WTC11 (cell line): ENCODE measurements at regions not wholly inside any gene's neighbourhood (a gene's known extent, or its start where the extent isn't known, plus 50 kb on each side); places are given as distances from the start of the nearest gene placed in this dataset.

Experiments
- ATAC-seq: fragments of 200-7000 bp; cut with Tn5 transposase; 2 replicates; pipeline ENCODE4 v1.10.0; 2021; ENCODE audit warnings: mild to moderate bottlenecking, moderate library complexity
- CTCF ChIA-PET: fragments of 300-600 bp; sonication (Branson Sonifier 250); formaldehyde crosslinking; loops from one replicate; lab custom pipeline; 2021; ENCODE audit warnings: antibody characterized with exemption; lab: Charles Lee
- POLR2A ChIA-PET: fragments of 350-600 bp; sonication (Branson Sonifier 250); formaldehyde crosslinking; loops from one replicate; lab custom pipeline; 2021; ENCODE audit warnings: antibody characterized with exemption; lab: Charles Lee
- DNase-seq: peaks from one replicate; pipeline ENCODE4 v3.0.0; 2021; ENCODE audit warnings: low spot score
- H3K27ac Mint-ChIP-seq: 2 replicates; pipeline ENCODE4 v1.8.0; 2021; ENCODE audit warnings: mixed read lengths
- H3K27me3 Mint-ChIP-seq: 2 replicates; pipeline ENCODE4 v1.8.0; 2021; ENCODE audit warnings: low read depth, mild to moderate bottlenecking, moderate library complexity, mixed read lengths
- H3K36me3 Mint-ChIP-seq: 2 replicates; pipeline ENCODE4 v1.8.0; 2021; ENCODE audit warnings: mixed read lengths
- H3K4me1 Mint-ChIP-seq: 2 replicates; pipeline ENCODE4 v1.8.0; 2022; ENCODE audit warnings: mixed read lengths
- H3K4me3 Mint-ChIP-seq: 2 replicates; pipeline ENCODE4 v1.8.0; 2021; ENCODE audit warnings: mild to moderate bottlenecking, moderate library complexity, mixed read lengths
- H3K9me3 Mint-ChIP-seq: 2 replicates; pipeline ENCODE4 v1.8.0; 2021; ENCODE audit warnings: mixed read lengths
- EMX1 ChIP-seq: fragments of 250-450 bp; sonication (Bioruptor Pico); IDR thresholded peaks from 2 replicates; pipeline ENCODE4 v1.8.0; 2021; ENCODE audit warnings: mild to moderate bottlenecking
- GTF2I ChIP-seq: fragments of 250-450 bp; sonication (Bioruptor Pico); conservative IDR thresholded peaks from 2 replicates; pipeline ENCODE4 v1.4.0; 2021; ENCODE audit warnings: mild to moderate bottlenecking
- TCF7 ChIP-seq: sonication (generic); formaldehyde crosslinking; IDR thresholded peaks from 2 replicates; pipeline ENCODE4 v1.8.0; 2022; ENCODE audit warnings: mild to moderate bottlenecking, low read depth, missing genetic modification reagents, moderate library complexity
- USF2 ChIP-seq: sonication (generic); formaldehyde crosslinking; IDR thresholded peaks from 2 replicates; pipeline ENCODE4 v1.8.1; 2023; ENCODE audit warnings: mild to moderate bottlenecking, missing genetic modification reagents, moderate library complexity
- ZBTB21 ChIP-seq: sonication (generic); formaldehyde crosslinking; IDR thresholded peaks from 2 replicates; pipeline ENCODE4 v1.8.1; 2023; ENCODE audit warnings: mild to moderate bottlenecking, missing genetic modification reagents, borderline replicate concordance
- ZNF138 ChIP-seq: sonication (generic); formaldehyde crosslinking; conservative IDR thresholded peaks from 2 replicates; pipeline ENCODE4 v1.8.1; 2022; ENCODE audit warnings: mild to moderate bottlenecking, moderate library complexity, missing genetic modification reagents
- ZNF232 ChIP-seq: sonication (generic); formaldehyde crosslinking; IDR thresholded peaks from 2 replicates; pipeline ENCODE4 v1.8.0; 2022; ENCODE audit warnings: mild to moderate bottlenecking, missing genetic modification reagents
- ZNF396 ChIP-seq: fragments of 250-450 bp; sonication (Bioruptor Pico); IDR thresholded peaks from 2 replicates; pipeline ENCODE4 v1.8.0; 2021; ENCODE audit warnings: mild to moderate bottlenecking, moderate library complexity, borderline replicate concordance
- ZNF512 ChIP-seq: sonication (generic); formaldehyde crosslinking; IDR thresholded peaks from 2 replicates; pipeline ENCODE4 v1.8.1; 2022; ENCODE audit warnings: missing genetic modification reagents, borderline replicate concordance
- TF ChIP-seq, protein P1 (sequence below): sonication (generic); formaldehyde crosslinking; IDR thresholded peaks from 2 replicates; pipeline ENCODE4 v1.8.0; 2022; ENCODE audit warnings: mild to moderate bottlenecking, missing genetic modification reagents
- TF ChIP-seq, protein P2 (sequence below): fragments of 200-600 bp; IDR thresholded peaks from 2 replicates; pipeline ENCODE4 v1.8.0; 2022; ENCODE audit warnings: antibody characterized with exemption
- TF ChIP-seq, protein P3 (sequence below): sonication (generic); formaldehyde crosslinking; IDR thresholded peaks from 2 replicates; pipeline ENCODE4 v1.8.0; 2023; ENCODE audit warnings: missing genetic modification reagents
- TF ChIP-seq, protein P4 (sequence below): fragments of 250-450 bp; sonication (Bioruptor Pico); conservative IDR thresholded peaks from 2 replicates; pipeline ENCODE4 v1.9.0; 2021; ENCODE audit warnings: mild to moderate bottlenecking
- TF ChIP-seq, protein P5 (sequence below): fragments of 250-450 bp; sonication (Bioruptor Pico); IDR thresholded peaks from 2 replicates; pipeline ENCODE4 v1.9.0; 2021; ENCODE audit warnings: mild to moderate bottlenecking, borderline replicate concordance

GRCh38 chr6:2528156-2528555 is 222.6 kb downstream of the MYLK4 start (continued):
- TF ChIP-seq USF2 (CRISPR knock-in tag) (no peak), ZBTB21 (CRISPR knock-in tag) (no peak), TCF7 (CRISPR knock-in tag) (no peak), EMX1 (CRISPR knock-in tag) (no peak), ZNF396 (CRISPR knock-in tag) (no peak)
- TF ChIP-seq, protein P1, sequence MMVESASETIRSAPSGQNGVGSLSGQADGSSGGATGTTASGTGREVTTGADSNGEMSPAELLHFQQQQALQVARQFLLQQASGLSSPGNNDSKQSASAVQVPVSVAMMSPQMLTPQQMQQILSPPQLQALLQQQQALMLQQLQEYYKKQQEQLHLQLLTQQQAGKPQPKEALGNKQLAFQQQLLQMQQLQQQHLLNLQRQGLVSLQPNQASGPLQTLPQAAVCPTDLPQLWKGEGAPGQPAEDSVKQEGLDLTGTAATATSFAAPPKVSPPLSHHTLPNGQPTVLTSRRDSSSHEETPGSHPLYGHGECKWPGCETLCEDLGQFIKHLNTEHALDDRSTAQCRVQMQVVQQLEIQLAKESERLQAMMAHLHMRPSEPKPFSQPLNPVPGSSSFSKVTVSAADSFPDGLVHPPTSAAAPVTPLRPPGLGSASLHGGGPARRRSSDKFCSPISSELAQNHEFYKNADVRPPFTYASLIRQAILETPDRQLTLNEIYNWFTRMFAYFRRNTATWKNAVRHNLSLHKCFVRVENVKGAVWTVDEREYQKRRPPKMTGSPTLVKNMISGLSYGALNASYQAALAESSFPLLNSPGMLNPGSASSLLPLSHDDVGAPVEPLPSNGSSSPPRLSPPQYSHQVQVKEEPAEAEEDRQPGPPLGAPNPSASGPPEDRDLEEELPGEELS (CRISPR knock-in tag), result no peak
- TF ChIP-seq, protein P2, sequence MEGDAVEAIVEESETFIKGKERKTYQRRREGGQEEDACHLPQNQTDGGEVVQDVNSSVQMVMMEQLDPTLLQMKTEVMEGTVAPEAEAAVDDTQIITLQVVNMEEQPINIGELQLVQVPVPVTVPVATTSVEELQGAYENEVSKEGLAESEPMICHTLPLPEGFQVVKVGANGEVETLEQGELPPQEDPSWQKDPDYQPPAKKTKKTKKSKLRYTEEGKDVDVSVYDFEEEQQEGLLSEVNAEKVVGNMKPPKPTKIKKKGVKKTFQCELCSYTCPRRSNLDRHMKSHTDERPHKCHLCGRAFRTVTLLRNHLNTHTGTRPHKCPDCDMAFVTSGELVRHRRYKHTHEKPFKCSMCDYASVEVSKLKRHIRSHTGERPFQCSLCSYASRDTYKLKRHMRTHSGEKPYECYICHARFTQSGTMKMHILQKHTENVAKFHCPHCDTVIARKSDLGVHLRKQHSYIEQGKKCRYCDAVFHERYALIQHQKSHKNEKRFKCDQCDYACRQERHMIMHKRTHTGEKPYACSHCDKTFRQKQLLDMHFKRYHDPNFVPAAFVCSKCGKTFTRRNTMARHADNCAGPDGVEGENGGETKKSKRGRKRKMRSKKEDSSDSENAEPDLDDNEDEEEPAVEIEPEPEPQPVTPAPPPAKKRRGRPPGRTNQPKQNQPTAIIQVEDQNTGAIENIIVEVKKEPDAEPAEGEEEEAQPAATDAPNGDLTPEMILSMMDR, result no peak
- TF ChIP-seq, protein P3, sequence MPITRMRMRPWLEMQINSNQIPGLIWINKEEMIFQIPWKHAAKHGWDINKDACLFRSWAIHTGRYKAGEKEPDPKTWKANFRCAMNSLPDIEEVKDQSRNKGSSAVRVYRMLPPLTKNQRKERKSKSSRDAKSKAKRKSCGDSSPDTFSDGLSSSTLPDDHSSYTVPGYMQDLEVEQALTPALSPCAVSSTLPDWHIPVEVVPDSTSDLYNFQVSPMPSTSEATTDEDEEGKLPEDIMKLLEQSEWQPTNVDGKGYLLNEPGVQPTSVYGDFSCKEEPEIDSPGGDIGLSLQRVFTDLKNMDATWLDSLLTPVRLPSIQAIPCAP (CRISPR knock-in tag), result no peak

GRCh38 chr6:2526766-2527165 is 224.0 kb downstream of the MYLK4 start:
- H3K27ac Mint-ChIP-seq, result no peak overlapping the region
- no peak overlapping the region for H3K4me3 Mint-ChIP-seq
- H3K36me3 Mint-ChIP-seq, result peaks cover 12% of the 10 kb centered on the region
- H3K9me3 Mint-ChIP-seq, result peaks cover 44% of the 10 kb centered on the region
- H3K4me1 Mint-ChIP-seq, result peaks cover 8% of the 10 kb centered on the region
- TF ChIP-seq, protein P4, sequence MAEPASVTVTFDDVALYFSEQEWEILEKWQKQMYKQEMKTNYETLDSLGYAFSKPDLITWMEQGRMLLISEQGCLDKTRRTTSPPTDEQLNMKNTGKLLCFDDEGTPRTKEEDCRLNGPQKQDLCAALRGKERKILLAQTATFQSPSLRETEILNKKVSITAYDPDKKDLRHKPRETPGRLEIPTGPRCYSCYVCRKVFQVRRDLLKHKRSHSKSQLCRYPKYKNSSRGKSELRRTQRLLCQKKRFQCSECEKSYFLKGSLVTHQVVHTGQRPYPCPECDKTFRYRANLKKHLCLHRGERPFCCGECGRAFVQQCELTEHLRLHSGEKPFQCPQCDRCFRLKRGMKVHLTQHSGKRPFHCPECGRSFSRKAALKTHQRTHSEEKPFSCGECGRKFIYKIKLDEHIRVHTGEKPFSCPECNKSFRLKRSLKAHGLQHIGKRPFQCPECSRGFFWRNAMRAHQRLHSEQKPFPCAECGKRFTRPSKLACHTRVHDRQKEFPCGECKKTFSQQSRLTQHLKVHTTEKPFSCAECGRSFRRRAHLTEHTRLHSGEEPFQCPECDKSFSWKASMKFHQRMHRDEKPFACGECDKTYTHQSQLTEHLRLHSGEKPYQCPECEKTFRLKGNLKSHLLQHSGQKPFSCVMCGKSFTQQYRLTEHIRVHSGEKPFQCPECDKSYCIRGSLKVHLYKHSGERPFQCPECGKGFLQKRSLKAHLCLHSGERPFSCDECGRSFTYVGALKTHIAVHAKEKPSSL, result no peak
- TF ChIP-seq ZNF138 (CRISPR knock-in tag), result no peak
- no peak for TF ChIP-seq ZNF232 (CRISPR knock-in tag)
- no peak for TF ChIP-seq GTF2I (CRISPR knock-in tag)
- TF ChIP-seq, protein P5, sequence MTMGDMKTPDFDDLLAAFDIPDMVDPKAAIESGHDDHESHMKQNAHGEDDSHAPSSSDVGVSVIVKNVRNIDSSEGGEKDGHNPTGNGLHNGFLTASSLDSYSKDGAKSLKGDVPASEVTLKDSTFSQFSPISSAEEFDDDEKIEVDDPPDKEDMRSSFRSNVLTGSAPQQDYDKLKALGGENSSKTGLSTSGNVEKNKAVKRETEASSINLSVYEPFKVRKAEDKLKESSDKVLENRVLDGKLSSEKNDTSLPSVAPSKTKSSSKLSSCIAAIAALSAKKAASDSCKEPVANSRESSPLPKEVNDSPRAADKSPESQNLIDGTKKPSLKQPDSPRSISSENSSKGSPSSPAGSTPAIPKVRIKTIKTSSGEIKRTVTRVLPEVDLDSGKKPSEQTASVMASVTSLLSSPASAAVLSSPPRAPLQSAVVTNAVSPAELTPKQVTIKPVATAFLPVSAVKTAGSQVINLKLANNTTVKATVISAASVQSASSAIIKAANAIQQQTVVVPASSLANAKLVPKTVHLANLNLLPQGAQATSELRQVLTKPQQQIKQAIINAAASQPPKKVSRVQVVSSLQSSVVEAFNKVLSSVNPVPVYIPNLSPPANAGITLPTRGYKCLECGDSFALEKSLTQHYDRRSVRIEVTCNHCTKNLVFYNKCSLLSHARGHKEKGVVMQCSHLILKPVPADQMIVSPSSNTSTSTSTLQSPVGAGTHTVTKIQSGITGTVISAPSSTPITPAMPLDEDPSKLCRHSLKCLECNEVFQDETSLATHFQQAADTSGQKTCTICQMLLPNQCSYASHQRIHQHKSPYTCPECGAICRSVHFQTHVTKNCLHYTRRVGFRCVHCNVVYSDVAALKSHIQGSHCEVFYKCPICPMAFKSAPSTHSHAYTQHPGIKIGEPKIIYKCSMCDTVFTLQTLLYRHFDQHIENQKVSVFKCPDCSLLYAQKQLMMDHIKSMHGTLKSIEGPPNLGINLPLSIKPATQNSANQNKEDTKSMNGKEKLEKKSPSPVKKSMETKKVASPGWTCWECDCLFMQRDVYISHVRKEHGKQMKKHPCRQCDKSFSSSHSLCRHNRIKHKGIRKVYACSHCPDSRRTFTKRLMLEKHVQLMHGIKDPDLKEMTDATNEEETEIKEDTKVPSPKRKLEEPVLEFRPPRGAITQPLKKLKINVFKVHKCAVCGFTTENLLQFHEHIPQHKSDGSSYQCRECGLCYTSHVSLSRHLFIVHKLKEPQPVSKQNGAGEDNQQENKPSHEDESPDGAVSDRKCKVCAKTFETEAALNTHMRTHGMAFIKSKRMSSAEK (CRISPR knock-in tag), result no peak
- TF ChIP-seq ZNF512 (CRISPR knock-in tag), result no peak
- no peak for ATAC-seq
- ChIA-PET CTCF (no interaction called here), POLR2A (no interaction called here)
- peaks cover 3% of the 10 kb centered on the region; the same call in 1 of the 2 replicates for H3K27me3 Mint-ChIP-seq
- no peak for DNase-seq
